ENCODE measurements at regions not wholly inside any gene's neighbourhood (a gene's known extent, or its start where the extent isn't known, plus 50 kb on each side); places are given as distances from the start of the nearest gene placed in this dataset.

DNA sequence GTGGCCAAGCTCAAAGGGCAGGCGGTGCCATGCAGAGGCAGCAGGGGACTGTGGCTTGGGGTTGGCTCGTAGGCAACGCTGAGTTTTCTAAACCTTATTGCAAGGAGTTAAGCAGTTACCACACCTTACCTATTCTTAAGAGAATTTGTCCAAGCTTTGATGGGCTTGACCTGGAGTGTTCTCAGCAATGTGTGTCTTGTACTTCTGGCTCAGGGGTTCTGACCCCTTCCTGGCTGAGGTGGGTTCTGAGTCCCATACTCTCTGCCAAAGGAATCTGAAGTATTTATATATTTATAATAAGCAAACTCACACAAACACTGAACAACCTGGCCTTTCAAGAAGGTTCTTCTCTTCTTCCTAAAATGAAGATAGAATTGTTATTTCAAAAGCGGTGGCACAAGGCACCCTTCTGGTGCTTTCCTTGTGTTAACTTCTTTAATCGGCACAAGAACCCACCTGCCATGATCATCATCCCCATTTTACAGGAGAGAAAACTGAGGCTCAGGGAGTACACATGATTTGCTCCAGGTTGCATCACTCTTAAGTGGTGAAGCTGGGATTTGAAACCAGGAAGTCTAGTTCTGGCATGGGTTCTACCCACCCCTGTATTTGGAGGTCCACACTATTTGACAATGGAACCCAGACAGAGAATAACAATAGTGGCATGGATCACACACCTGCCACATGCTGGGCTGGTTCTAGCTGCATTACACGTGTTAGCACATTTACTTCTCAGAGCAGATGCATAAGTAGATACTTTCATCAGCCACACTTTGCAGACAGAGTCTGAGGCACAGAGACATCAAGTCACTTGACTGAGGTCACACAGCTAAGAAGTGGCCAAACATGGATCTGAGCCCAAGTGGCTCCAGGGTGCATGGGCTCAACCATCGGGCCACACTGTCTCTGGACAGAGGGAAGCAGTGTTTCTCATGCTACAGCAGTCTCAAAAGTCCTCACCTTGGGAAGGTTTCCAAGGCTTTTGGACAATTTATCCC lies 224.0 kb downstream of the AACS start:
- no peak overlapping the region for H3K4me2 ChIP-seq (ENCODE audit: low read length)
- no peaks in the 10 kb centered on the region for H3K79me2 ChIP-seq (replicated peaks; ENCODE audit: insufficient read depth, low read length)
- H3K36me3 ChIP-seq (ENCODE audit: insufficient read depth, low read length): no peaks in the 10 kb centered on the region
- peaks cover 5% of the 10 kb centered on the region for H3K9me3 ChIP-seq (ENCODE audit: low read length)
- no peak overlapping the region for H3K4me3 ChIP-seq (ENCODE audit: low read length)
- TF ChIP-seq EP300 (conservative IDR thresholded peaks at IDR 0.05; ENCODE audit: poor library complexity, severe bottlenecking) (no peak), POLR2AphosphoS5 (IDR thresholded peaks at IDR 0.05) (no peak), MXI1 (conservative IDR thresholded peaks at IDR 0.05; ENCODE audit: poor library complexity, severe bottlenecking) (no peak), TAF1 (IDR thresholded peaks at IDR 0.05; ENCODE audit: low read depth) (no peak), REST (IDR thresholded peaks at IDR 0.05; ENCODE audit: borderline replicate concordance) (no peak), SMC3 (conservative IDR thresholded peaks at IDR 0.05; ENCODE audit: poor library complexity) (no peak), RAD21 (conservative IDR thresholded peaks at IDR 0.05) (no peak), EZH2 (IDR thresholded peaks at IDR 0.05; ENCODE audit: borderline replicate concordance, insufficient read depth, low read length, poor library complexity, severe bottlenecking) (no peak)
- TF ChIP-seq, protein P1, sequence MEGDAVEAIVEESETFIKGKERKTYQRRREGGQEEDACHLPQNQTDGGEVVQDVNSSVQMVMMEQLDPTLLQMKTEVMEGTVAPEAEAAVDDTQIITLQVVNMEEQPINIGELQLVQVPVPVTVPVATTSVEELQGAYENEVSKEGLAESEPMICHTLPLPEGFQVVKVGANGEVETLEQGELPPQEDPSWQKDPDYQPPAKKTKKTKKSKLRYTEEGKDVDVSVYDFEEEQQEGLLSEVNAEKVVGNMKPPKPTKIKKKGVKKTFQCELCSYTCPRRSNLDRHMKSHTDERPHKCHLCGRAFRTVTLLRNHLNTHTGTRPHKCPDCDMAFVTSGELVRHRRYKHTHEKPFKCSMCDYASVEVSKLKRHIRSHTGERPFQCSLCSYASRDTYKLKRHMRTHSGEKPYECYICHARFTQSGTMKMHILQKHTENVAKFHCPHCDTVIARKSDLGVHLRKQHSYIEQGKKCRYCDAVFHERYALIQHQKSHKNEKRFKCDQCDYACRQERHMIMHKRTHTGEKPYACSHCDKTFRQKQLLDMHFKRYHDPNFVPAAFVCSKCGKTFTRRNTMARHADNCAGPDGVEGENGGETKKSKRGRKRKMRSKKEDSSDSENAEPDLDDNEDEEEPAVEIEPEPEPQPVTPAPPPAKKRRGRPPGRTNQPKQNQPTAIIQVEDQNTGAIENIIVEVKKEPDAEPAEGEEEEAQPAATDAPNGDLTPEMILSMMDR (IDR thresholded peaks at IDR 0.05; ENCODE audit: poor library complexity, severe bottlenecking): no peak
- H2AFZ ChIP-seq (ENCODE audit: low read depth, low read length): no peak overlapping the region
- H3K27me3 ChIP-seq (ENCODE audit: insufficient read depth, low read depth, low read length): no peaks in the 10 kb centered on the region
- H4K20me1 ChIP-seq (ENCODE audit: insufficient read depth): no peaks in the 10 kb centered on the region
- no peak overlapping the region for H3K27ac ChIP-seq (ENCODE audit: low read length)
- no peak overlapping the region for H3K9ac ChIP-seq (ENCODE audit: low read length)
- no peaks in the 10 kb centered on the region for H3F3A ChIP-seq (ENCODE audit: insufficient read depth, low read length, poor library complexity, severe bottlenecking)
- H3K9me2 ChIP-seq (ENCODE audit: insufficient read depth, low read length): no peaks in the 10 kb centered on the region

DNA sequence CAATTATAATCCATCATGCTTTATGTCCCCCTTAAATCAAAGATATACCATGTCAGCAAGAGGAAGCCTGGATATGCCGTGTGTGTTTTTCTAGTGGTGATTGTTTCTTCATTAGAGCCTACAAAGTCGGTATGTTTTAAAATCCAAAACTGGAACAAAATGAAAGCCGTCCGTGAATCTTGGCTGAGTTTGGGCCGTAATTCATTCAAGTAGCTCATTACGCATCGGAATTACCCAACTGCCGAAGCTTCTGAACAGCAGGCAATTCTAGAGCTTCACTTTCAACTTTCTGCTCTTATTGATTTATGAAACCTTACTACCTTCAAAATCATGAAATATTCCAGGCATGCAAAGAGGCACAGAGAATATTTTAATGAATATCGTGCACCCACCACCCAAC lies 224.7 kb downstream of the AACS start:
- Histone ChIP-seq H3K9ac (ENCODE audit: low read length) (no peak overlapping the region), H3K9me3 (ENCODE audit: low read length) (peaks cover 5% of the 10 kb centered on the region), H3K9me2 (ENCODE audit: insufficient read depth, low read length) (no peaks in the 10 kb centered on the region), H3F3A (ENCODE audit: insufficient read depth, low read length, poor library complexity, severe bottlenecking) (no peaks in the 10 kb centered on the region), H4K20me1 (ENCODE audit: insufficient read depth) (no peaks in the 10 kb centered on the region), H3K4me3 (ENCODE audit: low read length) (no peak overlapping the region), H3K79me2 (replicated peaks; ENCODE audit: insufficient read depth, low read length) (no peaks in the 10 kb centered on the region), H3K27ac (ENCODE audit: low read length) (no peak overlapping the region), H3K36me3 (ENCODE audit: insufficient read depth, low read length) (no peaks in the 10 kb centered on the region), H3K27me3 (ENCODE audit: insufficient read depth, low read depth, low read length) (no peaks in the 10 kb centered on the region), H2AFZ (ENCODE audit: low read depth, low read length) (no peak overlapping the region), H3K4me2 (ENCODE audit: low read length) (no peak overlapping the region)
- TF ChIP-seq TAF1 (IDR thresholded peaks at IDR 0.05; ENCODE audit: low read depth) (no peak), MXI1 (conservative IDR thresholded peaks at IDR 0.05; ENCODE audit: poor library complexity, severe bottlenecking) (no peak), SMC3 (conservative IDR thresholded peaks at IDR 0.05; ENCODE audit: poor library complexity) (no peak), RAD21 (conservative IDR thresholded peaks at IDR 0.05) (no peak), EP300 (conservative IDR thresholded peaks at IDR 0.05; ENCODE audit: poor library complexity, severe bottlenecking) (no peak), REST (IDR thresholded peaks at IDR 0.05; ENCODE audit: borderline replicate concordance) (no peak), POLR2AphosphoS5 (IDR thresholded peaks at IDR 0.05) (no peak), EZH2 (IDR thresholded peaks at IDR 0.05; ENCODE audit: borderline replicate concordance, insufficient read depth, low read length, poor library complexity, severe bottlenecking) (no peak)
- TF ChIP-seq, protein P1 (IDR thresholded peaks at IDR 0.05; ENCODE audit: poor library complexity, severe bottlenecking): no peak
